Naive thymus-derived CD4-positive, alpha-beta T cell (primary cell): ENCODE measurements at regions not wholly inside any gene's neighbourhood (a gene's known extent, or its start where the extent isn't known, plus 50 kb on each side); places are given as distances from the start of the nearest gene placed in this dataset.
A peak's percentile ranks its signal among the peaks of the same experiment; 100 is the strongest.

Experiments used
- ATAC-seq: fragments of 150-1000 bp; cut with Tn5 transposase; 2 replicates; pipeline ENCODE4 v1.10.0; 2021; ENCODE audit warnings: mild to moderate bottlenecking, moderate library complexity
- CTCF ChIA-PET: fragments of 350-600 bp; sonication (Branson Sonifier 250); formaldehyde crosslinking; loops from one replicate; lab custom pipeline; 2021; ENCODE audit warnings: antibody characterized with exemption; lab: Charles Lee
- POLR2A ChIA-PET: fragments of 350-600 bp; sonication (Branson Sonifier 250); formaldehyde crosslinking; loops from one replicate; lab custom pipeline; 2021; ENCODE audit warnings: antibody characterized with exemption, inconsistent platforms; lab: Charles Lee
- DNase-seq, 9 donors: peaks; one replicate each; pipeline versions ENCODE4 v3.0.0 to v3.0.0-alpha.2; 2020 to 2022; ENCODE audit warnings: mixed read lengths in 1 of 9
- H3K27ac ChIP-seq: one replicate; pipeline ENCODE4 v1.7.0; 2013; ENCODE audit warnings: mild to moderate bottlenecking, low read depth, low read length, moderate library complexity
- H3K27me3 ChIP-seq, 2 donors: one replicate each; pipeline ENCODE4 v1.7.0; 2013; ENCODE audit warnings: low read length in 2 of 2, mild to moderate bottlenecking in 2 of 2, moderate library complexity in 2 of 2; ENCODE audit not compliant: control insufficient read depth in 2 of 2, insufficient read depth in 2 of 2
- H3K36me3 ChIP-seq, 3 experiments: 1 replicate in 2 of 3; 2 replicates in 1 of 3; pipeline ENCODE4 v1.7.0; 2013; ENCODE audit warnings: low read length in 3 of 3, mild to moderate bottlenecking in 3 of 3, moderate library complexity in 1 of 3; ENCODE audit not compliant: insufficient read depth in 3 of 3, control insufficient read depth in 2 of 3
- H3K4me1 ChIP-seq, 2 donors: one replicate each; pipeline ENCODE4 v1.7.0; 2013; ENCODE audit warnings: low read length in 2 of 2, mild to moderate bottlenecking in 2 of 2, moderate library complexity in 1 of 2; ENCODE audit not compliant: control insufficient read depth in 2 of 2, insufficient read depth in 2 of 2
- H3K4me3 ChIP-seq: 2 replicates; pipeline ENCODE4 v1.7.0; 2013; ENCODE audit warnings: mild to moderate bottlenecking, low read length
- H3K9me3 ChIP-seq, 3 experiments: 1 replicate in 2 of 3; 2 replicates in 1 of 3; pipeline ENCODE4 v1.7.0; 2013; ENCODE audit warnings: low read length in 3 of 3; ENCODE audit not compliant: control insufficient read depth in 2 of 3
- H3K27ac Mint-ChIP-seq, 9 donors: one replicate each; pipeline ENCODE4 v1.8.0; 2020 to 2022; ENCODE audit warnings: mixed read lengths in 9 of 9, mild to moderate bottlenecking in 8 of 9, moderate library complexity in 5 of 9, inconsistent platforms in 2 of 9
- H3K27me3 Mint-ChIP-seq, 5 donors: one replicate each; pipeline ENCODE4 v1.8.0; 2021 to 2022; ENCODE audit warnings: mixed read lengths in 5 of 5, mild to moderate bottlenecking in 1 of 5
- H3K36me3 Mint-ChIP-seq, 5 donors: one replicate each; pipeline ENCODE4 v1.8.0; 2020 to 2022; ENCODE audit warnings: mixed read lengths in 5 of 5, mild to moderate bottlenecking in 3 of 5, inconsistent platforms in 1 of 5
- H3K4me1 Mint-ChIP-seq, 7 donors: one replicate each; pipeline ENCODE4 v1.8.0; 2020 to 2022; ENCODE audit warnings: mixed read lengths in 7 of 7, mild to moderate bottlenecking in 3 of 7, inconsistent platforms in 1 of 7
- H3K4me3 Mint-ChIP-seq, 10 donors: one replicate each; pipeline ENCODE4 v1.8.0; 2020 to 2022; ENCODE audit warnings: mild to moderate bottlenecking in 10 of 10, mixed read lengths in 10 of 10, moderate library complexity in 6 of 10, inconsistent platforms in 2 of 10
- H3K9me3 Mint-ChIP-seq, 11 donors: one replicate each; pipeline ENCODE4 v1.8.0; 2020 to 2022; ENCODE audit warnings: mixed read lengths in 11 of 11, mild to moderate bottlenecking in 4 of 11, inconsistent platforms in 1 of 11, moderate library complexity in 1 of 11
- intact Hi-C, 2 donors: fragments of 100-400 bp; cut with micrococcal nuclease; formaldehyde crosslinking; loops; one replicate each; pipeline ENCODE4 v1.15.1; 2023

DNA sequence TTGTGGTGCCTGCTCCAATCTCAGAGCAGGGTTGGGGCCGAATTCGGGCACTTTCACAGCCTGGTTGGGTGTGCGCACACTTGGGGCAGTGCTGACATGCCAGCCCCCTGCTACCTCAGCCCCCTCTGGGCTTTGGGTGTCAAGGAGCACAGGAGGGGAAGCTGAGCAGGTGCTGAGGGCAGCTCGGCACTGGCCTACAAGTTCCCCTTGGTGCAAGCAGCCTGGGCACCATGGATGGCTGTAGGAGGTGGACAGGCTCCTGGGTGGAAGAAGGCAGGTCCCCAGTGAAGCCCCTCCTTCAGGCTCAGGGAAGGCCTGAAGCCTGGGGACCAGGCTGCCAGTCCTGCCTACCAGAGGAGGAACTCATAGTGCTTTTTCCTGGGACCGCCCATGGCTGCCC, 326.6 kb downstream of the NDFIP2 start:
- H3K27ac ChIP-seq, result no peak overlapping the region
- Mint-ChIP-seq H3K36me3 (no peaks in the 10 kb centered on the region), H3K4me1 (peaks cover 0 to 5% (median 0%) of the 10 kb centered on the region in 7 donors), H3K4me3 (no peak overlapping the region), H3K9me3 (peaks cover 0 to 9% (median 0%) of the 10 kb centered on the region in 11 donors), H3K27me3 (peaks cover 0 to 9% (median 0%) of the 10 kb centered on the region in 5 donors), H3K27ac (no peak overlapping the region)
- H3K27me3 ChIP-seq, result no peaks in the 10 kb centered on the region
- H3K4me3 ChIP-seq, result no peak overlapping the region
- ChIA-PET POLR2A (no interaction called here), CTCF (no interaction called here)
- intact Hi-C loops, result no loop called here
- DNase-seq (no peak), ATAC-seq (no peak)
- no peaks in the 10 kb centered on the region for H3K4me1 ChIP-seq
- no peaks in the 10 kb centered on the region for H3K36me3 ChIP-seq
- H3K9me3 ChIP-seq, result no peaks in the 10 kb centered on the region

- H3K4me3 Mint-ChIP-seq, result no peak overlapping the region
- POLR2A ChIA-PET, result no interaction called here
- no peak overlapping the region for H3K4me3 ChIP-seq
- H3K9me3 ChIP-seq, result no peaks in the 10 kb centered on the region
- intact Hi-C loops, result no loop called here
- H3K4me1 Mint-ChIP-seq, result peaks cover 0 to 4% (median 0%) of the 10 kb centered on the region in 7 donors
- DNase-seq, result no peak
- no peak for ATAC-seq
- H3K36me3 Mint-ChIP-seq, result no peaks in the 10 kb centered on the region
- H3K27ac ChIP-seq, result no peak overlapping the region
- peaks cover 0 to 9% (median 0%) of the 10 kb centered on the region in 5 donors for H3K27me3 Mint-ChIP-seq
- CTCF ChIA-PET, result no interaction called here
- H3K36me3 ChIP-seq, result no peaks in the 10 kb centered on the region
- no peak overlapping the region for H3K27ac Mint-ChIP-seq
- H3K9me3 Mint-ChIP-seq, result peaks cover 0 to 9% (median 0%) of the 10 kb centered on the region in 11 donors
- H3K27me3 ChIP-seq, result no peaks in the 10 kb centered on the region
- no peaks in the 10 kb centered on the region for H3K4me1 ChIP-seq
Measured at GRCh38 chr13:79806821-79807220, 325.9 kb downstream of the NDFIP2 start.

DNA sequence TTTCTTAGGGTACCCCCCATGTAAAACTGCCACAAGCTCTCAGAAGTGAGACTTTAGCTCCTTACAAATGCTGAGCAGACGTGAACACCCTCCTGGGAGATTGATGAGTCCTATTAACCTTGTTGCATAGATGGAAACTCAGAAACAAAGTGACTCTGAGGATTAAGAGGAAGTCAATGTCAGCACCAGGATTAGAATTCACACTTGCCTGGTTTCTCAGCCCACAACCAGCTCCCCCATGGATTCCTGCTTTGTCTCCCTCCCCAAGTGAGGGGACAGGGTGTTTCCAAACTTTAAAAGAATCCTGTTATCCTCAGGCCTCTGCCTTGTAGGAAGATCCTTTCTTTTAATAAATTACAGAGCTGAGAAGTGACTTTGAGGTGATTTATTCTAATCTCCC, 324.4 kb downstream of the NDFIP2 start:
- no peak for DNase-seq
- Histone ChIP-seq H3K27ac (no peak overlapping the region), H3K4me3 (no peak overlapping the region), H3K36me3 (no peaks in the 10 kb centered on the region), H3K9me3 (no peaks in the 10 kb centered on the region), H3K4me1 (no peaks in the 10 kb centered on the region), H3K27me3 (no peaks in the 10 kb centered on the region)
- ChIA-PET POLR2A (no interaction called here), CTCF (no interaction called here)
- Mint-ChIP-seq H3K4me3 (no peak overlapping the region), H3K36me3 (no peaks in the 10 kb centered on the region), H3K4me1 (peaks cover 0 to 4% (median 0%) of the 10 kb centered on the region in 7 donors), H3K27ac (no peak overlapping the region), H3K9me3 (peaks cover 0 to 9% (median 0%) of the 10 kb centered on the region in 11 donors), H3K27me3 (peaks cover 0 to 9% (median 0%) of the 10 kb centered on the region in 5 donors)
- ATAC-seq, result no peak
- intact Hi-C loops, result no loop called here

GRCh38 chr13:79803989-79804388, 323.0 kb downstream of the NDFIP2 start:
- CTCF ChIA-PET, result no interaction called here
- Histone ChIP-seq H3K9me3 (no peaks in the 10 kb centered on the region), H3K36me3 (no peaks in the 10 kb centered on the region), H3K4me1 (no peaks in the 10 kb centered on the region), H3K27ac (no peak overlapping the region), H3K27me3 (no peaks in the 10 kb centered on the region), H3K4me3 (no peak overlapping the region)
- H3K27ac Mint-ChIP-seq, result no peak overlapping the region
- H3K9me3 Mint-ChIP-seq, result peaks cover 0 to 9% (median 0%) of the 10 kb centered on the region in 11 donors
- ATAC-seq (peak; percentile 31), DNase-seq (no peak)
- POLR2A ChIA-PET, result no interaction called here
- peaks cover 0 to 9% (median 0%) of the 10 kb centered on the region in 5 donors for H3K27me3 Mint-ChIP-seq
- H3K4me1 Mint-ChIP-seq, result peaks cover 0 to 4% (median 0%) of the 10 kb centered on the region in 7 donors
- H3K36me3 Mint-ChIP-seq, result no peaks in the 10 kb centered on the region
- intact Hi-C loops, result no loop called here
- no peak overlapping the region for H3K4me3 Mint-ChIP-seq

- POLR2A ChIA-PET, result no interaction called here
Measured at GRCh38 chr13:79803296-79803695, 322.3 kb downstream of the NDFIP2 start.

DNA sequence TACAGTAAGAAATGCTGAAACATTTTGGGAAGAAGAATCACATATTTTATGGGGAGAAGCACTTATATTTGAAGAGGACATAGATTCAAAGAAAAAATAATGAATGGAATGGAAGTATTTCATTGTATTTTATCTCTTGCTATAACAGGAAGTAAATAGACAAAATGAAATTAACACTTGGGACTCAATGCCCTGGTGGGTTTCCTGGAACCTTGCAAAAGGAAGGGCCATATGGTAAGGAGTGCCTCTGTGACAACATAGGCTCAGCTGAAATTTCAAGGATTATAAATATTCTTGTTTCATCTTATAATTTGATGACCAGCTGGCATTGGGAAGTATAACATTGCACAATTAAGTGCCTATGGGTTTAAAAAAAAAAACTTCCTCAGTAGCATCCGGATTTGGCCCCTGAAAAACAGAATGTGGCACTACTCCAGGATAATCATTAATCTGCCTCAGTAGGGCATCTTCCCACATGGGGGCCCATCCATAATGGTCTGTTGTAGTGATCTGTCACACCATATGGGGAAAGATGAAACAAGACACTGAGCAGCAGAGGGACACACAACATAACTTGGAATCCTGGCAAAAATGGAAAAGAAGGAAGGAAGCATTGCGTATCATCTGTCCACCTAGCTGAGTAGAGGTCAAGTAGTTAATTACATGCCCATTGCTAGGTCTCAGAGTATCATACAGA, 321.6 kb downstream of the NDFIP2 start:
- peaks cover 0 to 9% (median 0%) of the 10 kb centered on the region in 11 donors for H3K9me3 Mint-ChIP-seq
- peaks cover 0 to 4% (median 0%) of the 10 kb centered on the region in 7 donors for H3K4me1 Mint-ChIP-seq
- H3K4me3 Mint-ChIP-seq, result no peak overlapping the region
- Histone ChIP-seq H3K27ac (no peak overlapping the region), H3K36me3 (no peaks in the 10 kb centered on the region), H3K4me3 (no peak overlapping the region), H3K4me1 (no peaks in the 10 kb centered on the region), H3K27me3 (no peaks in the 10 kb centered on the region), H3K9me3 (no peaks in the 10 kb centered on the region)
- H3K27ac Mint-ChIP-seq, result no peak overlapping the region
- intact Hi-C loops, result no loop called here
- peaks cover 0 to 9% (median 0%) of the 10 kb centered on the region in 5 donors for H3K27me3 Mint-ChIP-seq
- no peaks in the 10 kb centered on the region for H3K36me3 Mint-ChIP-seq
- CTCF ChIA-PET, result no interaction called here
- DNase-seq (no peak), ATAC-seq (no peak)
- POLR2A ChIA-PET, result no interaction called here

More at GRCh38 chr13:79803296-79803695, 322.3 kb downstream of the NDFIP2 start:
- Mint-ChIP-seq H3K9me3 (peaks cover 0 to 9% (median 0%) of the 10 kb centered on the region in 11 donors), H3K4me1 (peaks cover 0 to 4% (median 0%) of the 10 kb centered on the region in 7 donors), H3K36me3 (no peaks in the 10 kb centered on the region), H3K27ac (no peak overlapping the region), H3K27me3 (peaks cover 0 to 9% (median 0%) of the 10 kb centered on the region in 5 donors), H3K4me3 (no peak overlapping the region)
- H3K36me3 ChIP-seq, result no peaks in the 10 kb centered on the region
- intact Hi-C loops, result no loop called here
- CTCF ChIA-PET, result no interaction called here
- H3K4me1 ChIP-seq, result no peaks in the 10 kb centered on the region
- H3K4me3 ChIP-seq, result no peak overlapping the region
- H3K27me3 ChIP-seq, result no peaks in the 10 kb centered on the region
- ATAC-seq (no peak), DNase-seq (no peak)
- H3K27ac ChIP-seq, result no peak overlapping the region
- H3K9me3 ChIP-seq, result no peaks in the 10 kb centered on the region
